Osteoblast (primary cell): ENCODE measurements at regions not wholly inside any gene's neighbourhood (a gene's known extent, or its start where the extent isn't known, plus 50 kb on each side); places are given as distances from the start of the nearest gene placed in this dataset. TPM values are rescaled to one million over a fixed set of nuclear protein-coding genes. Genes with fewer than 3 reads are reported as not detected.

Experiments
- DNase-seq: peaks from one replicate; pipeline ENCODE4 v3.0.0; 2011; ENCODE audit warnings: low spot score, mixed read lengths; ENCODE audit not compliant: insufficient read length; ENCODE audit errors: missing footprints
- H2AFZ ChIP-seq: 2 replicates; pipeline ENCODE4 v1.6.0; 2011; ENCODE audit warnings: mild to moderate bottlenecking, low read length
- H3K27ac ChIP-seq: 2 replicates; pipeline ENCODE4 v1.5.1; 2011; ENCODE audit warnings: mild to moderate bottlenecking, low read depth, low read length, moderate library complexity
- H3K27me3 ChIP-seq: 2 replicates; pipeline ENCODE4 v1.6.0; 2012; ENCODE audit warnings: mild to moderate bottlenecking, control low read depth, inconsistent platforms, low read length, moderate library complexity; ENCODE audit not compliant: insufficient read depth
- H3K36me3 ChIP-seq: 2 replicates; pipeline ENCODE4 v1.5.1; 2011; ENCODE audit warnings: mild to moderate bottlenecking, low read length, control low read depth, moderate library complexity; ENCODE audit not compliant: insufficient read depth
- H3K4me1 ChIP-seq: 2 replicates; pipeline ENCODE4 v1.5.1; 2011; ENCODE audit warnings: mild to moderate bottlenecking, low read length, control low read depth, moderate library complexity; ENCODE audit not compliant: insufficient read depth
- H3K4me2 ChIP-seq: 2 replicates; pipeline ENCODE4 v1.6.0; 2011; ENCODE audit warnings: mild to moderate bottlenecking, low read length; ENCODE audit not compliant: insufficient read depth
- H3K4me3 ChIP-seq: fragments of 200-600 bp; sonication (generic); 3 replicates; pipeline ENCODE4 v1.5.1; 2012; ENCODE audit warnings: mild to moderate bottlenecking, low read length, inconsistent platforms; ENCODE audit not compliant: insufficient read depth
- H3K79me2 ChIP-seq: 2 replicates; pipeline ENCODE4 v1.6.0; 2012; ENCODE audit warnings: mild to moderate bottlenecking, low read length, control low read depth, inconsistent platforms; ENCODE audit not compliant: insufficient read depth
- H3K9me3 ChIP-seq: 2 replicates; pipeline ENCODE4 v1.5.1; 2011; ENCODE audit warnings: low read depth, low read length, control low read depth
- H4K20me1 ChIP-seq: 2 replicates; pipeline ENCODE4 v1.6.0; 2012; ENCODE audit warnings: mild to moderate bottlenecking, low read length, control low read depth; ENCODE audit not compliant: insufficient read depth
- small RNA-seq: library from RNA; depleted of rRNA; stranded (forward); fragments of <200 nt; gene quantifications from one replicate; pipeline ENCODE3, GENCODE V24; 2012
- TF ChIP-seq, protein P1 (sequence below): IDR thresholded peaks from 2 replicates; pipeline ENCODE4 v1.5.1; 2011; ENCODE audit warnings: mild to moderate bottlenecking, low read depth, low read length, moderate library complexity; ENCODE audit errors: extremely low read depth

DNA sequence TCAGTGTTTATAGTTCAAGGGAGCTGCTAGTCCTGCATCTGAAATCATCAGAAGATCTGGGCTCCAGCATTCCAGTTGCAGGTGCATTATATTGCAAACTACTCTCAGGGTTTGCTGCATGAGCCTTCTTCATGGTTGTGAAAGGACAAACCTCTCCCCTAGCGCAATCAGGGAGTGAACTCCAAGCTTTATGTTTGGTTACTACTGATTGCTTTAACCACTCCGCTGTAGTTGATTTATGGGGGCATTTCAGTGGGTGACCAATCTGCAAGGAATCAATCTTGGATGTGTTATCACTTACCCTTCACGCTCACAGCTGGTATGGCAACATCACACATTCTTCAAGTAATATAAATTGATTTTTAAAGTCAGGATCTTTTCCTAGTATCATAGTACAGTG is 552.1 kb downstream of the SPOCK3 start:
- no peaks in the 10 kb centered on the region for H4K20me1 ChIP-seq
- H3K36me3 ChIP-seq = no peaks in the 10 kb centered on the region
- H3K4me3 ChIP-seq = no peak overlapping the region
- no peak overlapping the region for H3K27ac ChIP-seq
- no peaks in the 10 kb centered on the region for H3K9me3 ChIP-seq
- H3K4me2 ChIP-seq = no peak overlapping the region
- H3K27me3 ChIP-seq = no peaks in the 10 kb centered on the region
- DNase-seq = no peak
- no peaks in the 10 kb centered on the region for H3K79me2 ChIP-seq
- H2AFZ ChIP-seq = no peak overlapping the region
- TF ChIP-seq, protein P1, sequence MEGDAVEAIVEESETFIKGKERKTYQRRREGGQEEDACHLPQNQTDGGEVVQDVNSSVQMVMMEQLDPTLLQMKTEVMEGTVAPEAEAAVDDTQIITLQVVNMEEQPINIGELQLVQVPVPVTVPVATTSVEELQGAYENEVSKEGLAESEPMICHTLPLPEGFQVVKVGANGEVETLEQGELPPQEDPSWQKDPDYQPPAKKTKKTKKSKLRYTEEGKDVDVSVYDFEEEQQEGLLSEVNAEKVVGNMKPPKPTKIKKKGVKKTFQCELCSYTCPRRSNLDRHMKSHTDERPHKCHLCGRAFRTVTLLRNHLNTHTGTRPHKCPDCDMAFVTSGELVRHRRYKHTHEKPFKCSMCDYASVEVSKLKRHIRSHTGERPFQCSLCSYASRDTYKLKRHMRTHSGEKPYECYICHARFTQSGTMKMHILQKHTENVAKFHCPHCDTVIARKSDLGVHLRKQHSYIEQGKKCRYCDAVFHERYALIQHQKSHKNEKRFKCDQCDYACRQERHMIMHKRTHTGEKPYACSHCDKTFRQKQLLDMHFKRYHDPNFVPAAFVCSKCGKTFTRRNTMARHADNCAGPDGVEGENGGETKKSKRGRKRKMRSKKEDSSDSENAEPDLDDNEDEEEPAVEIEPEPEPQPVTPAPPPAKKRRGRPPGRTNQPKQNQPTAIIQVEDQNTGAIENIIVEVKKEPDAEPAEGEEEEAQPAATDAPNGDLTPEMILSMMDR = no peak
- H3K4me1 ChIP-seq = no peaks in the 10 kb centered on the region

Small RNAs in the stretch of these regions (small RNA-seq; reads per million reads assigned to genes)
- gene RF00019 = not detected
